ENCODE measurements at regions not wholly inside any gene's neighbourhood (a gene's known extent, or its start where the extent isn't known, plus 50 kb on each side); places are given as distances from the start of the nearest gene placed in this dataset.
"Not testable (repeated sequence)": the region's sequence is repeated elsewhere in the genome, so short reads cannot be mapped to it uniquely, and the experiment has no call there.

- CTCF ChIA-PET = no interaction called here
- POLR2A ChIA-PET = no interaction called here
- no peak for TF ChIP-seq CTCF (IDR thresholded peaks at IDR 0.05; ENCODE audit: control extremely low read depth, extremely low read depth, low read depth, missing control alignments)
- no peak for DNase-seq (ENCODE audit: extremely low spot score)
These were observed 1091.2 kb upstream of the LRRTM1 start for GRCh38 chr2:81395746-81396145.

- TF ChIP-seq CTCF (IDR thresholded peaks at IDR 0.05; ENCODE audit: control extremely low read depth, extremely low read depth, low read depth, missing control alignments) = no peak
- ChIA-PET POLR2A (no interaction called here), CTCF (no interaction called here)
- no peak for DNase-seq (ENCODE audit: extremely low spot score)
These were observed 1084.7 kb upstream of the LRRTM1 start for GRCh38 chr2:81389203-81389602.

- no peak for DNase-seq (ENCODE audit: extremely low spot score)
- ChIA-PET POLR2A (no interaction called here), CTCF (no interaction called here)
- no peak for TF ChIP-seq CTCF (IDR thresholded peaks at IDR 0.05; ENCODE audit: control extremely low read depth, extremely low read depth, low read depth, missing control alignments)
These were observed 1059.2 kb upstream of the LRRTM1 start for GRCh38 chr2:81363800-81364199.

GRCh38 chr2:81362468-81362867 lies 1057.9 kb upstream of the LRRTM1 start:
- CTCF ChIA-PET; POLR2A ChIA-PET; DNase-seq (ENCODE audit: extremely low spot score): not testable (repeated sequence)

GRCh38 chr2:81355436-81355835 lies 1050.9 kb upstream of the LRRTM1 start:
- no peak for DNase-seq (ENCODE audit: extremely low spot score)
- no peak for TF ChIP-seq CTCF (IDR thresholded peaks at IDR 0.05; ENCODE audit: control extremely low read depth, extremely low read depth, low read depth, missing control alignments)
- ChIA-PET POLR2A (no interaction called here), CTCF (no interaction called here)

GRCh38 chr2:81334046-81334445 lies 1029.5 kb upstream of the LRRTM1 start:
- DNase-seq (ENCODE audit: extremely low spot score) = no peak
- POLR2A ChIA-PET = no interaction called here
- TF ChIP-seq CTCF (IDR thresholded peaks at IDR 0.05; ENCODE audit: control extremely low read depth, extremely low read depth, low read depth, missing control alignments) = no peak
- CTCF ChIA-PET = interaction anchor here (1.2 kb wide), 1 partner anchor 8 kb away, joined by 3 read pairs; no protein-coding TSS in a partner anchor

- POLR2A ChIA-PET = no interaction called here
- CTCF ChIA-PET = interaction anchor here (1.0 kb wide), 1 partner anchor 122 kb away, joined by 3 read pairs; no protein-coding TSS in a partner anchor
- no peak for DNase-seq (ENCODE audit: extremely low spot score)
These were observed 1024.4 kb upstream of the LRRTM1 start for GRCh38 chr2:81328968-81329367.

More at GRCh38 chr2:81328968-81329367, 1024.4 kb upstream of the LRRTM1 start:
- no peak for TF ChIP-seq CTCF (IDR thresholded peaks at IDR 0.05; ENCODE audit: control extremely low read depth, extremely low read depth, low read depth, missing control alignments)
